ENCODE measurements at regions not wholly inside any gene's neighbourhood (a gene's known extent, or its start where the extent isn't known, plus 50 kb on each side); places are given as distances from the start of the nearest gene placed in this dataset.

- Histone ChIP-seq H3F3A (ENCODE audit: insufficient read depth, low read depth) (no peaks in the 10 kb centered on the region), H3K9me3 (ENCODE audit: insufficient read depth, low read depth) (no peaks in the 10 kb centered on the region), H4K20me1 (ENCODE audit: insufficient read depth) (no peaks in the 10 kb centered on the region), H3K4me3 (no peak overlapping the region), H3K4me1 (replicated peaks; ENCODE audit: insufficient read depth) (no peaks in the 10 kb centered on the region), H3K36me3 (ENCODE audit: low read depth) (no peaks in the 10 kb centered on the region), H3K79me2 (ENCODE audit: low read depth) (no peaks in the 10 kb centered on the region), H3K27me3 (ENCODE audit: insufficient read depth, low read depth) (no peaks in the 10 kb centered on the region), H3K4me2 (no peak overlapping the region), H2AFZ (no peak overlapping the region), H3K27ac (no peak overlapping the region), H3K9me2 (ENCODE audit: insufficient read depth) (no peaks in the 10 kb centered on the region)
- DNase-seq: no peak
- intact Hi-C loops (cut with micrococcal nuclease; ENCODE audit: unreplicated experiment): no loop called here
- no peak for TF ChIP-seq EZH2 (IDR thresholded peaks at IDR 0.05; ENCODE audit: low read depth)
- no peak for TF ChIP-seq CTCF (conservative IDR thresholded peaks at IDR 0.05)
- CTCF ChIA-PET: no interaction called here
- POLR2A ChIA-PET (ENCODE audit: unreplicated experiment): no interaction called here
- BruUV-seq (replicated peaks): no TSS peak
Measured at GRCh38 chr3:74442683-74443082, 171.8 kb downstream of the CNTN3 start.

- H3K27me3 ChIP-seq (ENCODE audit: insufficient read depth, low read depth): no peaks in the 10 kb centered on the region
- H3K9me3 ChIP-seq (ENCODE audit: insufficient read depth, low read depth): no peaks in the 10 kb centered on the region
- CTCF ChIA-PET: no interaction called here
- POLR2A ChIA-PET (ENCODE audit: unreplicated experiment): no interaction called here
- BruUV-seq (replicated peaks): no TSS peak
- intact Hi-C loops (cut with micrococcal nuclease; ENCODE audit: unreplicated experiment): no loop called here
- no peak overlapping the region for H3K4me2 ChIP-seq
- no peaks in the 10 kb centered on the region for H4K20me1 ChIP-seq (ENCODE audit: insufficient read depth)
- no peaks in the 10 kb centered on the region for H3K79me2 ChIP-seq (ENCODE audit: low read depth)
- H3K4me3 ChIP-seq: no peak overlapping the region
- no peak for DNase-seq
- no peak overlapping the region for H3K27ac ChIP-seq
- H3K9me2 ChIP-seq (ENCODE audit: insufficient read depth): no peaks in the 10 kb centered on the region
- H2AFZ ChIP-seq: no peak overlapping the region
- H3K4me1 ChIP-seq (replicated peaks; ENCODE audit: insufficient read depth): no peaks in the 10 kb centered on the region
- H3F3A ChIP-seq (ENCODE audit: insufficient read depth, low read depth): no peaks in the 10 kb centered on the region
- H3K36me3 ChIP-seq (ENCODE audit: low read depth): no peaks in the 10 kb centered on the region
- TF ChIP-seq CTCF (conservative IDR thresholded peaks at IDR 0.05): no peak
- no peak for TF ChIP-seq EZH2 (IDR thresholded peaks at IDR 0.05; ENCODE audit: low read depth)
Measured at GRCh38 chr3:74442068-74442467, 172.4 kb downstream of the CNTN3 start.

GRCh38 chr3:74436184-74436583, 178.3 kb downstream of the CNTN3 start:
- Histone ChIP-seq H3K4me1 (replicated peaks; ENCODE audit: insufficient read depth) (no peaks in the 10 kb centered on the region), H3K27me3 (ENCODE audit: insufficient read depth, low read depth) (no peaks in the 10 kb centered on the region), H3K4me2 (no peak overlapping the region), H2AFZ (no peak overlapping the region), H3F3A (ENCODE audit: insufficient read depth, low read depth) (no peaks in the 10 kb centered on the region), H3K9me2 (ENCODE audit: insufficient read depth) (0 out of 2 replicates have a peak, but pooled peaks cover 3% of the 10 kb centered on the region), H4K20me1 (ENCODE audit: insufficient read depth) (no peaks in the 10 kb centered on the region), H3K9me3 (ENCODE audit: insufficient read depth, low read depth) (no peaks in the 10 kb centered on the region), H3K4me3 (no peak overlapping the region), H3K79me2 (ENCODE audit: low read depth) (no peaks in the 10 kb centered on the region), H3K27ac (no peak overlapping the region), H3K36me3 (ENCODE audit: low read depth) (no peaks in the 10 kb centered on the region)
- no TSS peak for BruUV-seq (replicated peaks)
- ChIA-PET POLR2A (ENCODE audit: unreplicated experiment) (no interaction called here), CTCF (no interaction called here)
- intact Hi-C loops (cut with micrococcal nuclease; ENCODE audit: unreplicated experiment): no loop called here
- TF ChIP-seq CTCF (conservative IDR thresholded peaks at IDR 0.05): no peak
- no peak for TF ChIP-seq EZH2 (IDR thresholded peaks at IDR 0.05; ENCODE audit: low read depth)
- no peak for DNase-seq

Data from PC-9 (cell line).